ENCODE measurements at regions not wholly inside any gene's neighbourhood (a gene's known extent, or its start where the extent isn't known, plus 50 kb on each side); places are given as distances from the start of the nearest gene placed in this dataset.

GRCh38 chr3:168616915-168617314 is 521.2 kb upstream of the GOLIM4 start:
- Mint-ChIP-seq H3K27me3 (ENCODE audit: insufficient read depth) (peaks cover 2% of the 10 kb centered on the region), H3K4me1 (peaks cover 26% of the 10 kb centered on the region), H3K9me3 (no peaks in the 10 kb centered on the region), H3K4me3 (no peak overlapping the region), H3K27ac (no peak overlapping the region), H3K36me3 (ENCODE audit: low read depth) (no peaks in the 10 kb centered on the region)
- Histone ChIP-seq H3K36me3 (ENCODE audit: control insufficient read depth, insufficient read depth, low read length) (no peaks in the 10 kb centered on the region), H3K9me3 (ENCODE audit: control insufficient read depth, low read length) (no peaks in the 10 kb centered on the region), H3K4me3 (ENCODE audit: low read length) (no peak overlapping the region), H3K27ac (ENCODE audit: low read depth, low read length) (peak overlapping the region; percentile 64), H3K9ac (ENCODE audit: extremely low read depth, low read length, poor library complexity, severe bottlenecking) (no peak overlapping the region), H3K27me3 (ENCODE audit: control insufficient read depth, insufficient read depth, low read length, poor library complexity, severe bottlenecking) (no peaks in the 10 kb centered on the region), H3K4me1 (ENCODE audit: control insufficient read depth, insufficient read depth, low read length) (no peaks in the 10 kb centered on the region)
- 62 to 87% methylated on average over 3 of the region's 3 CpGs for whole genome bisulfite sequencing, 2 experiments (ENCODE audit: insufficient coverage in 1 of 2, insufficient read length in 1 of 2)
- no peak for DNase-seq
- TF ChIP-seq, protein P1, sequence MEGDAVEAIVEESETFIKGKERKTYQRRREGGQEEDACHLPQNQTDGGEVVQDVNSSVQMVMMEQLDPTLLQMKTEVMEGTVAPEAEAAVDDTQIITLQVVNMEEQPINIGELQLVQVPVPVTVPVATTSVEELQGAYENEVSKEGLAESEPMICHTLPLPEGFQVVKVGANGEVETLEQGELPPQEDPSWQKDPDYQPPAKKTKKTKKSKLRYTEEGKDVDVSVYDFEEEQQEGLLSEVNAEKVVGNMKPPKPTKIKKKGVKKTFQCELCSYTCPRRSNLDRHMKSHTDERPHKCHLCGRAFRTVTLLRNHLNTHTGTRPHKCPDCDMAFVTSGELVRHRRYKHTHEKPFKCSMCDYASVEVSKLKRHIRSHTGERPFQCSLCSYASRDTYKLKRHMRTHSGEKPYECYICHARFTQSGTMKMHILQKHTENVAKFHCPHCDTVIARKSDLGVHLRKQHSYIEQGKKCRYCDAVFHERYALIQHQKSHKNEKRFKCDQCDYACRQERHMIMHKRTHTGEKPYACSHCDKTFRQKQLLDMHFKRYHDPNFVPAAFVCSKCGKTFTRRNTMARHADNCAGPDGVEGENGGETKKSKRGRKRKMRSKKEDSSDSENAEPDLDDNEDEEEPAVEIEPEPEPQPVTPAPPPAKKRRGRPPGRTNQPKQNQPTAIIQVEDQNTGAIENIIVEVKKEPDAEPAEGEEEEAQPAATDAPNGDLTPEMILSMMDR (conservative IDR thresholded peaks at IDR 0.05) = no peak

GRCh38 chr3:168615493-168616020 is 519.8 kb upstream of the GOLIM4 start:
- no peaks in the 10 kb centered on the region for H3K9me3 ChIP-seq (ENCODE audit: control insufficient read depth, low read length)
- Mint-ChIP-seq H3K27me3 (ENCODE audit: insufficient read depth) (peaks cover 2% of the 10 kb centered on the region), H3K4me3 (no peak overlapping the region), H3K4me1 (peaks cover 23% of the 10 kb centered on the region), H3K36me3 (ENCODE audit: low read depth) (no peaks in the 10 kb centered on the region), H3K9me3 (no peaks in the 10 kb centered on the region), H3K27ac (no peak overlapping the region)
- no peaks in the 10 kb centered on the region for H3K27me3 ChIP-seq (ENCODE audit: control insufficient read depth, insufficient read depth, low read length, poor library complexity, severe bottlenecking)
- H3K36me3 ChIP-seq (ENCODE audit: control insufficient read depth, insufficient read depth, low read length) = no peaks in the 10 kb centered on the region
- peak overlapping the region; percentile 27 for H3K27ac ChIP-seq (ENCODE audit: low read depth, low read length)
- H3K9ac ChIP-seq (ENCODE audit: extremely low read depth, low read length, poor library complexity, severe bottlenecking) = no peak overlapping the region
- TF ChIP-seq, protein P1 (conservative IDR thresholded peaks at IDR 0.05) = no peak
- H3K4me1 ChIP-seq (ENCODE audit: control insufficient read depth, insufficient read depth, low read length) = no peaks in the 10 kb centered on the region
- DNase-seq = no peak
- 45 to 68% methylated on average over 1 to 2 of the region's 2 CpGs for WGBS, 2 experiments (ENCODE audit: insufficient coverage in 1 of 2, insufficient read length in 1 of 2)
- H3K4me3 ChIP-seq (ENCODE audit: low read length) = no peak overlapping the region

DNA sequence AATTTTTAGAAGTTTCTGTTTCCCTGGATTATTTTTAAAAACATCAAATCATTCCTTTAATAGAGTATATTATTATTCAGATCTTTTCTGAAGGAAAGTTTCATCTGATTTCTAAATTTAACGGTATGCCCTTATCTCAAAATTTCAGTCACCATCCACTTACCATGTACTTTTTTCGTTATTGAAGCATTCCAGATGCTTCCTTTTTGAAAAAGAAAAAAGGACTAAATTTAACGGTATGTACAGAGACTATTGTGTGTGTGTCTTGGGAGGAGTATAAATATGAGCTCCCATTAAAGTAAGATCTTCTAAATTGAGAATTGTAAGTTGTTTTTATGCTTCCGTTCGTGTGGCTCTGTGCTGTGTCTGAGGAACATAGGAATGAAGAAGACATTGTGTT is 517.4 kb upstream of the GOLIM4 start:
- Histone ChIP-seq H3K4me3 (ENCODE audit: low read length) (no peak overlapping the region), H3K4me1 (ENCODE audit: control insufficient read depth, insufficient read depth, low read length) (no peaks in the 10 kb centered on the region), H3K9ac (ENCODE audit: extremely low read depth, low read length, poor library complexity, severe bottlenecking) (no peak overlapping the region), H3K9me3 (ENCODE audit: control insufficient read depth, low read length) (no peaks in the 10 kb centered on the region), H3K27me3 (ENCODE audit: control insufficient read depth, insufficient read depth, low read length, poor library complexity, severe bottlenecking) (no peaks in the 10 kb centered on the region), H3K36me3 (ENCODE audit: control insufficient read depth, insufficient read depth, low read length) (no peaks in the 10 kb centered on the region), H3K27ac (ENCODE audit: low read depth, low read length) (no peak overlapping the region)
- TF ChIP-seq, protein P1 (conservative IDR thresholded peaks at IDR 0.05) = no peak
- no peaks in the 10 kb centered on the region for H3K9me3 Mint-ChIP-seq
- DNase-seq = no peak
- H3K4me1 Mint-ChIP-seq = peaks cover 16% of the 10 kb centered on the region
- peaks cover 2% of the 10 kb centered on the region for H3K27me3 Mint-ChIP-seq (ENCODE audit: insufficient read depth)
- 91 to 100% methylated on average over 2 to 5 of the region's 5 CpGs for WGBS, 2 experiments (ENCODE audit: insufficient coverage in 1 of 2, insufficient read length in 1 of 2)
- no peak overlapping the region for H3K4me3 Mint-ChIP-seq
- H3K27ac Mint-ChIP-seq = no peak overlapping the region
- H3K36me3 Mint-ChIP-seq (ENCODE audit: low read depth) = no peaks in the 10 kb centered on the region

Measured in endodermal cell (in vitro differentiated cells).